CD14-positive monocyte (primary cell): ENCODE measurements at regions not wholly inside any gene's neighbourhood (a gene's known extent, or its start where the extent isn't known, plus 50 kb on each side); places are given as distances from the start of the nearest gene placed in this dataset.

Experiments
- DNase-seq, 3 donors: peaks; one replicate each; pipeline ENCODE4 v3.0.0-alpha.2; 2011 to 2022
- H2AFZ ChIP-seq: 2 replicates; pipeline ENCODE4 v1.6.0; 2012; ENCODE audit warnings: mild to moderate bottlenecking, low read depth, low read length, inconsistent platforms; ENCODE audit not compliant: insufficient read depth, poor library complexity, severe bottlenecking
- H3K27ac ChIP-seq, 2 donors: 1 replicate in 1 of 2; 2 replicates in 1 of 2; pipeline ENCODE4 v1.5.1; 2012 to 2013; ENCODE audit warnings: low read length in 2 of 2, control low read depth in 1 of 2, inconsistent platforms in 1 of 2, low read depth in 1 of 2, mild to moderate bottlenecking in 1 of 2
- H3K27me3 ChIP-seq, 2 donors: one replicate each; pipeline versions ENCODE4 v1.6.0 to v1.6.1; 2011 to 2013; ENCODE audit warnings: low read length in 2 of 2; ENCODE audit not compliant: control insufficient read depth in 2 of 2, insufficient read depth in 2 of 2
- H3K36me3 ChIP-seq, 2 donors: replicated peaks in 1 of 2; 1 replicate in 1 of 2; 2 replicates in 1 of 2; pipeline versions ENCODE4 v1.5.1 to v1.6.1; 2012 to 2013; ENCODE audit warnings: low read length in 2 of 2, control low read depth in 1 of 2, inconsistent platforms in 1 of 2, mild to moderate bottlenecking in 1 of 2; ENCODE audit not compliant: insufficient read depth in 2 of 2, control insufficient read depth in 1 of 2
- H3K4me1 ChIP-seq, 2 donors: 1 replicate in 1 of 2; 2 replicates in 1 of 2; pipeline versions ENCODE4 v1.5.1 to v1.6.1; 2012 to 2013; ENCODE audit warnings: low read length in 2 of 2, control low read depth in 1 of 2, inconsistent platforms in 1 of 2, mild to moderate bottlenecking in 1 of 2, moderate library complexity in 1 of 2; ENCODE audit not compliant: insufficient read depth in 2 of 2, control insufficient read depth in 1 of 2
- H3K4me2 ChIP-seq: replicated peaks from 2 replicates; pipeline ENCODE3; 2012; ENCODE audit warnings: low read length, moderate library complexity, mild to moderate bottlenecking; ENCODE audit not compliant: poor library complexity, severe bottlenecking; ENCODE audit errors: extremely low read depth
- H3K4me3 ChIP-seq, 3 experiments: fragments of 200-600 bp in 1 of 3; sonication (generic) in 1 of 3; replicated peaks in 1 of 3; 1 replicate in 2 of 3; 2 replicates in 1 of 3; pipeline ENCODE4 v1.5.1; 2011 to 2013; ENCODE audit warnings: low read length in 3 of 3, mild to moderate bottlenecking in 3 of 3, control low read depth in 2 of 3, low read depth in 2 of 3, inconsistent platforms in 1 of 3, moderate library complexity in 1 of 3
- H3K79me2 ChIP-seq: 2 replicates; pipeline ENCODE4 v1.6.0; 2012; ENCODE audit warnings: mild to moderate bottlenecking, control low read depth, inconsistent platforms, low read length, moderate library complexity; ENCODE audit not compliant: insufficient read depth
- H3K9ac ChIP-seq: 2 replicates; pipeline ENCODE4 v1.6.0; 2017; ENCODE audit warnings: low read length, mild to moderate bottlenecking; ENCODE audit not compliant: insufficient read depth, poor library complexity, severe bottlenecking
- H3K9me3 ChIP-seq, 2 donors: replicated peaks in 1 of 2; 1 replicate in 1 of 2; 2 replicates in 1 of 2; pipeline versions ENCODE4 v1.5.1 to v1.6.1; 2012 to 2013; ENCODE audit warnings: low read length in 2 of 2, control low read depth in 1 of 2; ENCODE audit not compliant: control insufficient read depth in 1 of 2, insufficient read depth in 1 of 2
- H4K20me1 ChIP-seq: 2 replicates; pipeline ENCODE4 v1.6.0; 2012; ENCODE audit warnings: mild to moderate bottlenecking, low read length, control low read depth, moderate library complexity; ENCODE audit not compliant: insufficient read depth
- H3K27ac Mint-ChIP-seq, 7 donors: one replicate each; pipeline ENCODE4 v1.8.0; 2020; ENCODE audit warnings: mild to moderate bottlenecking in 7 of 7, mixed read lengths in 7 of 7, moderate library complexity in 6 of 7, inconsistent platforms in 2 of 7
- H3K27me3 Mint-ChIP-seq, 3 donors: one replicate each; pipeline ENCODE4 v1.8.0; 2021 to 2022; ENCODE audit warnings: low read depth in 3 of 3, mild to moderate bottlenecking in 3 of 3, mixed read lengths in 3 of 3, moderate library complexity in 3 of 3, inconsistent platforms in 1 of 3
- H3K36me3 Mint-ChIP-seq, 2 donors: one replicate each; pipeline ENCODE4 v1.8.0; 2020; ENCODE audit warnings: mixed read lengths in 2 of 2, inconsistent platforms in 1 of 2, mild to moderate bottlenecking in 1 of 2
- H3K4me1 Mint-ChIP-seq: one replicate; pipeline ENCODE4 v1.8.0; 2020; ENCODE audit warnings: mild to moderate bottlenecking, mixed read lengths
- H3K4me3 Mint-ChIP-seq, 2 donors: one replicate each; pipeline ENCODE4 v1.8.0; 2020; ENCODE audit warnings: mild to moderate bottlenecking in 2 of 2, mixed read lengths in 2 of 2, moderate library complexity in 1 of 2
- H3K9me3 Mint-ChIP-seq, 7 donors: one replicate each; pipeline ENCODE4 v1.8.0; 2020 to 2022; ENCODE audit warnings: mixed read lengths in 7 of 7, mild to moderate bottlenecking in 6 of 7, moderate library complexity in 6 of 7, inconsistent platforms in 2 of 7
- CTCF ChIP-seq: fragments of 200-600 bp; IDR thresholded peaks from one replicate; pipeline ENCODE4 v1.8.0; 2022; ENCODE audit warnings: antibody characterized with exemption, mild to moderate bottlenecking
- WGBS: methylation state at CpG from one replicate; pipeline ENCODE4 v1.1.5; 2013; ENCODE audit warnings: missing lambda C conversion rate; ENCODE audit not compliant: insufficient coverage; 5-methylcytosine and 5-hydroxymethylcytosine counted together
- intact Hi-C, 2 donors: fragments of 100-400 bp; cut with micrococcal nuclease; formaldehyde crosslinking; loops; one replicate each; pipeline versions ENCODE4 v1.15.0 to v1.15.1; 2023

GRCh38 chr15:92833493-92834271, 66.4 kb upstream of the CHD2 start:
- no peak for DNase-seq
- Histone ChIP-seq H3K4me3 (peak overlapping the region in 1 of 3 experiments; percentile 75), H3K4me2 (peak overlapping the region; percentile 78), H3K9me3 (no peaks in the 10 kb centered on the region), H2AFZ (peak overlapping the region; percentile 35), H3K27me3 (no peaks in the 10 kb centered on the region), H3K4me1 (peaks cover 25 to 61% of the 10 kb centered on the region in 2 donors), H4K20me1 (no peaks in the 10 kb centered on the region), H3K79me2 (no peaks in the 10 kb centered on the region), H3K9ac (no peak overlapping the region), H3K36me3 (no peaks in the 10 kb centered on the region), H3K27ac (peak overlapping the region in 1 of 2 donors; percentile 91)
- intact Hi-C loops, result no loop called here
- Mint-ChIP-seq H3K4me1 (peaks cover 31% of the 10 kb centered on the region), H3K9me3 (no peaks in the 10 kb centered on the region), H3K27ac (peak overlapping the region; percentile 86 to 97 (median 94)), H3K36me3 (no peaks in the 10 kb centered on the region), H3K27me3 (peaks cover 0 to 5% (median 0%) of the 10 kb centered on the region in 3 donors), H3K4me3 (no peak overlapping the region)
- no peak for TF ChIP-seq CTCF
- WGBS, result 90% methylated on average over 3 of the region's 5 CpGs

- no peak for TF ChIP-seq CTCF
- intact Hi-C loops, result no loop called here
- H3K4me3 Mint-ChIP-seq, result no peak overlapping the region
- Histone ChIP-seq H3K27me3 (no peaks in the 10 kb centered on the region), H3K9ac (no peak overlapping the region), H2AFZ (peak overlapping the region; percentile 72), H3K9me3 (no peaks in the 10 kb centered on the region), H3K4me2 (no peak overlapping the region), H3K27ac (no peak overlapping the region), H3K4me3 (no peak overlapping the region), H3K36me3 (no peaks in the 10 kb centered on the region), H3K4me1 (peaks cover 19 to 32% of the 10 kb centered on the region in 2 donors), H4K20me1 (no peaks in the 10 kb centered on the region), H3K79me2 (no peaks in the 10 kb centered on the region)
- no peak for DNase-seq
- H3K9me3 Mint-ChIP-seq, result no peaks in the 10 kb centered on the region
- 27% methylated on average over 3 of the region's 5 CpGs for WGBS
- H3K27me3 Mint-ChIP-seq, result peaks cover 0 to 1% (median 0%) of the 10 kb centered on the region in 3 donors
- peak overlapping the region in 1 of 7 donors; percentile 20 for H3K27ac Mint-ChIP-seq
- no peaks in the 10 kb centered on the region for H3K36me3 Mint-ChIP-seq
- peaks cover 20% of the 10 kb centered on the region for H3K4me1 Mint-ChIP-seq
Observed at GRCh38 chr15:92839696-92840095, 60.4 kb upstream of the CHD2 start.
